Liver (tissue), 8 donors: ENCODE measurements at regions not wholly inside any gene's neighbourhood (a gene's known extent, or its start where the extent isn't known, plus 50 kb on each side); places are given as distances from the start of the nearest gene placed in this dataset.

Experiments used
- DNase-seq: peaks from one replicate; pipeline ENCODE4 v3.0.0-alpha.2; 2017; ENCODE audit warnings: low spot score
- H3K27ac ChIP-seq, 2 donors: one replicate each; pipeline ENCODE4 v1.7.0; 2013; ENCODE audit warnings: inconsistent platforms in 2 of 2, low read length in 2 of 2, control low read depth in 1 of 2, low read depth in 1 of 2, mild to moderate bottlenecking in 1 of 2
- H3K27me3 ChIP-seq, 4 donors: one replicate each; pipeline versions ENCODE4 v1.6.1 to v1.7.0; 2013; ENCODE audit warnings: low read length in 3 of 4, inconsistent platforms in 1 of 4, mild to moderate bottlenecking in 1 of 4, moderate library complexity in 1 of 4; ENCODE audit not compliant: control insufficient read depth in 4 of 4, insufficient read depth in 4 of 4
- H3K36me3 ChIP-seq, 4 donors: one replicate each; pipeline versions ENCODE4 v1.6.1 to v1.7.0; 2013; ENCODE audit warnings: low read length in 3 of 4, mild to moderate bottlenecking in 3 of 4, low read depth in 1 of 4, moderate library complexity in 1 of 4; ENCODE audit not compliant: control insufficient read depth in 4 of 4, insufficient read depth in 3 of 4
- H3K4me1 ChIP-seq, 4 donors: one replicate each; pipeline versions ENCODE4 v1.6.1 to v1.7.0; 2013; ENCODE audit warnings: low read length in 3 of 4, mild to moderate bottlenecking in 3 of 4, moderate library complexity in 1 of 4; ENCODE audit not compliant: control insufficient read depth in 4 of 4, insufficient read depth in 4 of 4
- H3K4me3 ChIP-seq, 3 donors: one replicate each; pipeline versions ENCODE4 v1.6.1 to v1.7.0; 2013; ENCODE audit warnings: low read length in 3 of 3, control low read depth in 1 of 3, low read depth in 1 of 3, mild to moderate bottlenecking in 1 of 3
- H3K9ac ChIP-seq, 2 donors: one replicate each; pipeline ENCODE4 v1.7.0; 2013; ENCODE audit warnings: low read length in 2 of 2, mild to moderate bottlenecking in 2 of 2, moderate library complexity in 2 of 2, control low read depth in 1 of 2, low read depth in 1 of 2
- H3K9me3 ChIP-seq, 4 donors: one replicate each; pipeline versions ENCODE4 v1.6.1 to v1.7.0; 2013; ENCODE audit warnings: low read length in 3 of 4; ENCODE audit not compliant: control insufficient read depth in 4 of 4
- ATF3 ChIP-seq: IDR thresholded peaks from 2 replicates; pipeline ENCODE4 v1.6.1; 2016; ENCODE audit warnings: antibody characterized with exemption
- CTCF ChIP-seq: fragments of 150-350 bp; IDR thresholded peaks from 2 replicates; pipeline ENCODE4 v1.5.1; 2017; ENCODE audit warnings: improper control_type of control experiment, low read depth, low read length; ENCODE audit not compliant: missing input control
- EGR1 ChIP-seq, 2 donors: IDR thresholded peaks; 2 replicates each; pipeline ENCODE4 v1.6.1; 2016 to 2018; ENCODE audit warnings: antibody characterized with exemption in 2 of 2, low read depth in 2 of 2
- FOXA1 ChIP-seq: IDR thresholded peaks from 2 replicates; pipeline ENCODE4 v1.6.1; 2016; ENCODE audit warnings: antibody characterized with exemption
- FOXA2 ChIP-seq: IDR thresholded peaks from 2 replicates; pipeline ENCODE4 v1.6.1; 2016; ENCODE audit warnings: antibody characterized with exemption
- GABPA ChIP-seq, 2 donors: IDR thresholded peaks in 1 of 2; conservative IDR thresholded peaks in 1 of 2; 2 replicates each; pipeline ENCODE4 v1.6.1; 2016; ENCODE audit warnings: antibody characterized with exemption in 2 of 2, mild to moderate bottlenecking in 1 of 2, moderate library complexity in 1 of 2
- HNF4A ChIP-seq, 2 donors: conservative IDR thresholded peaks; 2 replicates each; pipeline ENCODE4 v1.6.1; 2016; ENCODE audit warnings: antibody characterized with exemption in 2 of 2, mild to moderate bottlenecking in 2 of 2
- HNF4G ChIP-seq: IDR thresholded peaks from 2 replicates; pipeline ENCODE4 v1.6.1; 2016; ENCODE audit warnings: antibody characterized with exemption
- JUND ChIP-seq, 2 donors: IDR thresholded peaks; 2 replicates each; pipeline ENCODE4 v1.6.1; 2016; ENCODE audit warnings: antibody characterized with exemption in 2 of 2
- MAX ChIP-seq: IDR thresholded peaks from 2 replicates; pipeline ENCODE4 v1.6.1; 2016; ENCODE audit warnings: antibody characterized with exemption
- NR2F2 ChIP-seq: IDR thresholded peaks from 2 replicates; pipeline ENCODE4 v1.6.1; 2016; ENCODE audit warnings: antibody characterized with exemption
- RAD21 ChIP-seq, 2 donors: IDR thresholded peaks; 2 replicates each; pipeline ENCODE4 v1.6.1; 2016; ENCODE audit warnings: antibody characterized with exemption in 2 of 2, mild to moderate bottlenecking in 2 of 2
- RXRA ChIP-seq, 2 donors: IDR thresholded peaks; 2 replicates each; pipeline ENCODE4 v1.6.1; 2017 to 2018; ENCODE audit warnings: antibody characterized with exemption in 2 of 2, mild to moderate bottlenecking in 1 of 2
- SP1 ChIP-seq: IDR thresholded peaks from 2 replicates; pipeline ENCODE4 v1.6.1; 2018; ENCODE audit warnings: antibody characterized with exemption, mild to moderate bottlenecking
- TAF1 ChIP-seq: conservative IDR thresholded peaks from 2 replicates; pipeline ENCODE4 v1.6.1; 2016; ENCODE audit warnings: antibody characterized with exemption, mild to moderate bottlenecking
- YY1 ChIP-seq: IDR thresholded peaks from 2 replicates; pipeline ENCODE4 v1.6.1; 2016; ENCODE audit warnings: antibody characterized with exemption, mild to moderate bottlenecking
- ZBTB33 ChIP-seq: IDR thresholded peaks from 2 replicates; pipeline ENCODE4 v1.6.1; 2016; ENCODE audit warnings: antibody characterized with exemption
- WGBS: extraction: QIAGEN DNeasy Blood & Tissue Kit; methylation state at CpG from one replicate; pipeline ENCODE4 v1.1.7; 2013; 5-methylcytosine and 5-hydroxymethylcytosine counted together
- TF ChIP-seq, protein P1 (sequence below): IDR thresholded peaks from 2 replicates; pipeline ENCODE4 v1.6.1; 2016; ENCODE audit warnings: antibody characterized with exemption, mild to moderate bottlenecking
- donor health status: healthy.
- donor health status: healthy.
- donor health status: healthy.
- donor health status: healthy.
- donor health status: healthy.

DNA sequence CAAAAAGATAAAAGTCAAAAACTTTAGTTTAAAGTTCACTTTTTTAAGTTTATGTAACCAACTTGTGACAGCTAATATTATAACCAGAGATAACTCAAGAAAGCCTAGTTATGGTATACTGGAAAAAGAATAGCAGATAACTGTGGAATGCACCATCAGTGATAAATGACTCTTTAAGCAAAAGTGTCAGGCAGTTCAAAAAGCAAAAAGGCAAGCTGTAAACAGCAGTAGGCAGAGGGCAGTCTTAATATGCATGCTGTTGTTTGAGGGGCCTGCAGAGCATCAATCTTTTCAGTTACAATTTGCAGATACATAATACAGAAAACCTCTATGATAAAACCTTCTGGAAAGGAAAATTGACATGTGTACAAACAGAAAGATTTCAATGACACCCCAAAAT is 81.8 kb upstream of the JADE1 start:
- H3K27me3 ChIP-seq, result no peaks in the 10 kb centered on the region
- no peaks in the 10 kb centered on the region for H3K9me3 ChIP-seq
- no peak overlapping the region for H3K9ac ChIP-seq
- no peak overlapping the region for H3K4me3 ChIP-seq
- peaks cover 2 to 6% (median 5%) of the 10 kb centered on the region in 4 donors for H3K4me1 ChIP-seq
- H3K36me3 ChIP-seq, result no peaks in the 10 kb centered on the region
- no peak for DNase-seq
- TF ChIP-seq FOXA1, result no peak
- no peak for TF ChIP-seq GABPA (IDR thresholded peaks at IDR 0.05 in 1 of 2, conservative IDR thresholded peaks at IDR 0.05 in 1 of 2)
- no peak for TF ChIP-seq CTCF
- no peak overlapping the region for H3K27ac ChIP-seq

DNA sequence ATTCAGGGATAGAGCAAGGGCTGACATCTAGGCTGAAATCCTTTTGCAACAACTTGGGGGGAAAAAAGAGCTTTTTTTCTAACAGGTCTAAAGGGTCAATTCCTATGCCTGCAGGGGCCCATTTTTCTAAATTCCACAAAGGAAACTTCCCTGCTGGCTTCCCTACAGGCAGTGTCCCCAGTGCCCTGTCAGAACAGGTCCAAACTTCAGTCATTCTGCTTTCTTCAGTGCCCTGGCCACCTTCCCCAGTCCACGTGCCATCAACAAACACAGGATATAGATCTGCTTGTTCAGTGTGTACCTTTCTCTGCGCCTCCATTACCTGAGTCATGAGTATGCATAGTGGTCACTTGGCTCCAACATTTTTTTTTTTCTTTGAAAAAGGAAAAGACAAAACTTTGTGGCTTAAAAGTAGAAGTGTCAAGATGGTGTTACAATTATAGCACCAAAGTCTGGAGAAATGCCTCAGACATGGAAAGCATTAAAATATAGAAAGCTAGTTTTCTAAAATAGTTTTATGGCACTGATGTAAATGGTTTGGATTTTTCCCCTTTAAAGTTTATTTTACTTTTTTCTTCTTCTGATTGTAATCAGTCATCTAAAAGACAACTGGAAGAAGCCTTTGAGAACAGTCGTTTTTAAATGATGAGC is 84.0 kb upstream of the JADE1 start:
- Histone ChIP-seq H3K9me3 (no peaks in the 10 kb centered on the region), H3K27me3 (no peaks in the 10 kb centered on the region), H3K36me3 (no peaks in the 10 kb centered on the region), H3K4me3 (no peak overlapping the region), H3K27ac (no peak overlapping the region), H3K4me1 (peaks cover 2 to 6% (median 5%) of the 10 kb centered on the region in 4 donors), H3K9ac (no peak overlapping the region)
- peak; percentile 35 for DNase-seq
- TF ChIP-seq RAD21 (IDR thresholded peaks at IDR 0.05) (no peak), HNF4A (conservative IDR thresholded peaks at IDR 0.05) (peak; percentile 63 to 65)
- 25% methylated on average over 3 of the region's 3 CpGs for WGBS

DNA sequence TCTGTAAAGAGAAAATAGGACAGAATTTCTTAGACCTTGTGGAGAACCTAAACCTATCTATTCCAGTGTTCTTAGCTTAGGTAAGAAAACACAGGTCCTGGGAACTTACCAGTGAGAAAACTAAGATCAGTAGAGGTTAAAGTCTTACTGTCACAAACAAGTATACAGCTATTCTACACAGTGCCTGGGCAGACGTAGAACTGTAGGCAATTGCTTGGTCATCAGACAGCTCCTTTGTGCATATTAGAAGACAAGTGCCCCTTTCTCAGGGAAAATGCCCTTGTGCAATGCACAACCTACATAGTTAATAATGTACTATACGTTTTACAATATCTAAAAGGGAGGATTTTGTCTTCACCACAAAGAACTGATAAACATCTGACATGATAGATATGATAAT is 86.6 kb upstream of the JADE1 start:
- no peak overlapping the region for H3K27ac ChIP-seq
- no peak for DNase-seq
- H3K27me3 ChIP-seq, result no peaks in the 10 kb centered on the region
- 81% methylated on average over 2 of the region's 2 CpGs for WGBS
- no peaks in the 10 kb centered on the region for H3K9me3 ChIP-seq
- no peak for TF ChIP-seq JUND (IDR thresholded peaks at IDR 0.05)
- no peak for TF ChIP-seq ZBTB33
- TF ChIP-seq RXRA (IDR thresholded peaks at IDR 0.05), result no peak
- TF ChIP-seq FOXA1, result no peak
- no peak for TF ChIP-seq MAX
- TF ChIP-seq CTCF, result no peak
- TF ChIP-seq ATF3, result no peak
- no peak for TF ChIP-seq RAD21 (IDR thresholded peaks at IDR 0.05)
- no peak for TF ChIP-seq HNF4G
- no peak for TF ChIP-seq TAF1
- TF ChIP-seq YY1, result no peak
- no peak for TF ChIP-seq GABPA (IDR thresholded peaks at IDR 0.05 in 1 of 2, conservative IDR thresholded peaks at IDR 0.05 in 1 of 2)
- no peak for TF ChIP-seq FOXA2
- TF ChIP-seq HNF4A (conservative IDR thresholded peaks at IDR 0.05), result no peak
- TF ChIP-seq SP1, result no peak
- no peak for TF ChIP-seq NR2F2
- TF ChIP-seq, protein P1, sequence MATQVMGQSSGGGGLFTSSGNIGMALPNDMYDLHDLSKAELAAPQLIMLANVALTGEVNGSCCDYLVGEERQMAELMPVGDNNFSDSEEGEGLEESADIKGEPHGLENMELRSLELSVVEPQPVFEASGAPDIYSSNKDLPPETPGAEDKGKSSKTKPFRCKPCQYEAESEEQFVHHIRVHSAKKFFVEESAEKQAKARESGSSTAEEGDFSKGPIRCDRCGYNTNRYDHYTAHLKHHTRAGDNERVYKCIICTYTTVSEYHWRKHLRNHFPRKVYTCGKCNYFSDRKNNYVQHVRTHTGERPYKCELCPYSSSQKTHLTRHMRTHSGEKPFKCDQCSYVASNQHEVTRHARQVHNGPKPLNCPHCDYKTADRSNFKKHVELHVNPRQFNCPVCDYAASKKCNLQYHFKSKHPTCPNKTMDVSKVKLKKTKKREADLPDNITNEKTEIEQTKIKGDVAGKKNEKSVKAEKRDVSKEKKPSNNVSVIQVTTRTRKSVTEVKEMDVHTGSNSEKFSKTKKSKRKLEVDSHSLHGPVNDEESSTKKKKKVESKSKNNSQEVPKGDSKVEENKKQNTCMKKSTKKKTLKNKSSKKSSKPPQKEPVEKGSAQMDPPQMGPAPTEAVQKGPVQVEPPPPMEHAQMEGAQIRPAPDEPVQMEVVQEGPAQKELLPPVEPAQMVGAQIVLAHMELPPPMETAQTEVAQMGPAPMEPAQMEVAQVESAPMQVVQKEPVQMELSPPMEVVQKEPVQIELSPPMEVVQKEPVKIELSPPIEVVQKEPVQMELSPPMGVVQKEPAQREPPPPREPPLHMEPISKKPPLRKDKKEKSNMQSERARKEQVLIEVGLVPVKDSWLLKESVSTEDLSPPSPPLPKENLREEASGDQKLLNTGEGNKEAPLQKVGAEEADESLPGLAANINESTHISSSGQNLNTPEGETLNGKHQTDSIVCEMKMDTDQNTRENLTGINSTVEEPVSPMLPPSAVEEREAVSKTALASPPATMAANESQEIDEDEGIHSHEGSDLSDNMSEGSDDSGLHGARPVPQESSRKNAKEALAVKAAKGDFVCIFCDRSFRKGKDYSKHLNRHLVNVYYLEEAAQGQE, result no peak
- TF ChIP-seq EGR1 (IDR thresholded peaks at IDR 0.05; ENCODE audit: low read depth in 2 of 2), result no peak
- no peak overlapping the region for H3K9ac ChIP-seq
- no peaks in the 10 kb centered on the region for H3K36me3 ChIP-seq
- H3K4me1 ChIP-seq, result peaks cover 2 to 6% (median 5%) of the 10 kb centered on the region in 4 donors
- H3K4me3 ChIP-seq, result no peak overlapping the region
